Effector memory CD4-positive, alpha-beta T cell (primary cell): ENCODE measurements at regions not wholly inside any gene's neighbourhood (a gene's known extent, or its start where the extent isn't known, plus 50 kb on each side); places are given as distances from the start of the nearest gene placed in this dataset.

Source experiments
- DNase-seq, 3 donors: peaks; one replicate each; pipeline ENCODE4 v3.0.0-alpha.2; 2020
- H3K27ac ChIP-seq: 2 replicates; pipeline ENCODE4 v1.7.0; 2013; ENCODE audit warnings: mild to moderate bottlenecking, low read length, moderate library complexity; ENCODE audit not compliant: insufficient read depth, poor library complexity, severe bottlenecking
- H3K27me3 ChIP-seq: replicated peaks from 2 replicates; pipeline ENCODE4 v1.7.0; 2013; ENCODE audit warnings: mild to moderate bottlenecking, low read length; ENCODE audit not compliant: insufficient read depth, control insufficient read depth, poor library complexity, severe bottlenecking
- H3K36me3 ChIP-seq: 2 replicates; pipeline ENCODE4 v1.7.0; 2013; ENCODE audit warnings: mild to moderate bottlenecking, low read length, moderate library complexity; ENCODE audit not compliant: control insufficient read depth, insufficient read depth
- H3K4me1 ChIP-seq: 2 replicates; pipeline ENCODE4 v1.7.0; 2013; ENCODE audit warnings: low read length, mild to moderate bottlenecking; ENCODE audit not compliant: control insufficient read depth, insufficient read depth, poor library complexity, severe bottlenecking
- H3K4me3 ChIP-seq: 2 replicates; pipeline ENCODE4 v1.7.0; 2013; ENCODE audit warnings: low read length, low read depth, mild to moderate bottlenecking; ENCODE audit not compliant: insufficient read depth, poor library complexity, severe bottlenecking
- H3K9me3 ChIP-seq: 2 replicates; pipeline ENCODE4 v1.7.0; 2013; ENCODE audit warnings: mild to moderate bottlenecking, low read length, moderate library complexity; ENCODE audit not compliant: control insufficient read depth

GRCh38 chr7:85583131-85583953 is 396.5 kb upstream of the SEMA3D start:
- Histone ChIP-seq H3K4me3 (no peak overlapping the region), H3K4me1 (no peaks in the 10 kb centered on the region), H3K36me3 (no peaks in the 10 kb centered on the region), H3K27me3 (no peaks in the 10 kb centered on the region), H3K27ac (no peak overlapping the region), H3K9me3 (no peaks in the 10 kb centered on the region)
- no peak for DNase-seq

- Histone ChIP-seq H3K9me3 (no peaks in the 10 kb centered on the region), H3K27ac (no peak overlapping the region), H3K4me1 (no peaks in the 10 kb centered on the region), H3K36me3 (no peaks in the 10 kb centered on the region), H3K27me3 (no peaks in the 10 kb centered on the region), H3K4me3 (no peak overlapping the region)
- no peak for DNase-seq
Observed at GRCh38 chr7:85573844-85574243, 387.0 kb upstream of the SEMA3D start.

- Histone ChIP-seq H3K27ac (no peak overlapping the region), H3K9me3 (no peaks in the 10 kb centered on the region), H3K27me3 (no peaks in the 10 kb centered on the region), H3K36me3 (no peaks in the 10 kb centered on the region), H3K4me1 (no peaks in the 10 kb centered on the region), H3K4me3 (no peak overlapping the region)
- no peak for DNase-seq
Observed at GRCh38 chr7:85573346-85573745, 386.5 kb upstream of the SEMA3D start.

GRCh38 chr7:85570898-85571297 is 384.0 kb upstream of the SEMA3D start:
- no peak overlapping the region for H3K27ac ChIP-seq
- no peaks in the 10 kb centered on the region for H3K36me3 ChIP-seq
- H3K4me3 ChIP-seq, result no peak overlapping the region
- H3K9me3 ChIP-seq, result no peaks in the 10 kb centered on the region
- H3K4me1 ChIP-seq, result no peaks in the 10 kb centered on the region
- no peaks in the 10 kb centered on the region for H3K27me3 ChIP-seq
- DNase-seq, result no peak

- no peak for DNase-seq
- no peak overlapping the region for H3K27ac ChIP-seq
- no peak overlapping the region for H3K4me3 ChIP-seq
- H3K27me3 ChIP-seq, result no peaks in the 10 kb centered on the region
- H3K9me3 ChIP-seq, result no peaks in the 10 kb centered on the region
- H3K4me1 ChIP-seq, result no peaks in the 10 kb centered on the region
- H3K36me3 ChIP-seq, result no peaks in the 10 kb centered on the region
Observed at GRCh38 chr7:85567983-85568382, 381.1 kb upstream of the SEMA3D start.

GRCh38 chr7:85566095-85566794 is 379.4 kb upstream of the SEMA3D start:
- Histone ChIP-seq H3K4me3 (no peak overlapping the region), H3K4me1 (no peaks in the 10 kb centered on the region), H3K36me3 (no peaks in the 10 kb centered on the region), H3K27ac (no peak overlapping the region), H3K9me3 (no peaks in the 10 kb centered on the region), H3K27me3 (no peaks in the 10 kb centered on the region)
- no peak for DNase-seq

GRCh38 chr7:85565276-85565675 is 378.4 kb upstream of the SEMA3D start:
- H3K27me3 ChIP-seq, result no peaks in the 10 kb centered on the region
- no peak overlapping the region for H3K4me3 ChIP-seq
- DNase-seq, result no peak
- no peak overlapping the region for H3K27ac ChIP-seq
- H3K36me3 ChIP-seq, result no peaks in the 10 kb centered on the region
- H3K4me1 ChIP-seq, result no peaks in the 10 kb centered on the region
- H3K9me3 ChIP-seq, result no peaks in the 10 kb centered on the region

GRCh38 chr7:85564861-85565260 is 378.0 kb upstream of the SEMA3D start:
- Histone ChIP-seq H3K4me1 (no peaks in the 10 kb centered on the region), H3K36me3 (no peaks in the 10 kb centered on the region), H3K9me3 (no peaks in the 10 kb centered on the region), H3K4me3 (no peak overlapping the region), H3K27me3 (no peaks in the 10 kb centered on the region), H3K27ac (no peak overlapping the region)
- DNase-seq, result no peak

- Histone ChIP-seq H3K4me3 (no peak overlapping the region), H3K4me1 (no peaks in the 10 kb centered on the region), H3K27me3 (no peaks in the 10 kb centered on the region), H3K36me3 (no peaks in the 10 kb centered on the region), H3K9me3 (no peaks in the 10 kb centered on the region), H3K27ac (no peak overlapping the region)
- DNase-seq, result no peak
Observed at GRCh38 chr7:85561706-85562105, 374.9 kb upstream of the SEMA3D start.
